ENCODE measurements at regions not wholly inside any gene's neighbourhood (a gene's known extent, or its start where the extent isn't known, plus 50 kb on each side); places are given as distances from the start of the nearest gene placed in this dataset.
A peak's percentile ranks its signal among the peaks of the same experiment; 100 is the strongest.

- Mint-ChIP-seq H3K27ac (no peak overlapping the region), H3K9me3 (no peaks in the 10 kb centered on the region), H3K4me1 (no peaks in the 10 kb centered on the region), H3K27me3 (no peaks in the 10 kb centered on the region), H3K36me3 (peaks cover 4% of the 10 kb centered on the region), H3K4me3 (no peak overlapping the region)
- 93% methylated on average over 9 of the region's 10 CpGs for WGBS (ENCODE audit: insufficient coverage)
- ChIA-PET CTCF (no interaction called here), POLR2A (interaction anchor here in 1 of 2 donors (0.6 kb wide), 1 partner anchor 31 kb away, joined by 7 read pairs; no protein-coding TSS in a partner anchor)
- DNase-seq (no peak), ATAC-seq (replicated peaks in 1 of 4) (no peak)
- no peak overlapping the region for H3K27ac ChIP-seq (ENCODE audit: low read length)
- H3K4me1 ChIP-seq (ENCODE audit: control insufficient read depth in 1 of 2, extremely low read depth in 1 of 2, insufficient read depth in 2 of 2, low read length in 2 of 2), result no peaks in the 10 kb centered on the region
- H3K36me3 ChIP-seq (ENCODE audit: control insufficient read depth in 2 of 2, extremely low read depth in 1 of 2, insufficient read depth in 1 of 2, low read length in 1 of 2), result peaks cover 0 to 8% of the 10 kb centered on the region in 2 donors
- no peaks in the 10 kb centered on the region for H3K9me3 ChIP-seq
- no peaks in the 10 kb centered on the region for H3K27me3 ChIP-seq (replicated peaks in 1 of 2; ENCODE audit: control insufficient read depth in 2 of 2, extremely low read depth in 1 of 2, insufficient read depth in 2 of 2, low read length in 1 of 2)
- H3K4me3 ChIP-seq (ENCODE audit: control insufficient read depth in 1 of 2, extremely low read depth in 1 of 2, low read length in 1 of 2), result no peak overlapping the region
Measured at GRCh38 chr7:66537380-66537779, 91.3 kb upstream of the KCTD7 start.

- CTCF ChIA-PET, result interaction anchor here in 1 of 2 donors (0.6 kb wide), 1 partner anchor 50 kb away, joined by 3 read pairs; no protein-coding TSS in a partner anchor
- Histone ChIP-seq H3K27me3 (replicated peaks in 1 of 2; ENCODE audit: control insufficient read depth in 2 of 2, extremely low read depth in 1 of 2, insufficient read depth in 2 of 2, low read length in 1 of 2) (no peaks in the 10 kb centered on the region), H3K4me3 (ENCODE audit: control insufficient read depth in 1 of 2, extremely low read depth in 1 of 2, low read length in 1 of 2) (no peak overlapping the region), H3K27ac (ENCODE audit: low read length) (no peak overlapping the region), H3K36me3 (ENCODE audit: control insufficient read depth in 2 of 2, extremely low read depth in 1 of 2, insufficient read depth in 1 of 2, low read length in 1 of 2) (peaks cover 0 to 8% of the 10 kb centered on the region in 2 donors), H3K4me1 (ENCODE audit: control insufficient read depth in 1 of 2, extremely low read depth in 1 of 2, insufficient read depth in 2 of 2, low read length in 2 of 2) (no peaks in the 10 kb centered on the region), H3K9me3 (no peaks in the 10 kb centered on the region)
- H3K9me3 Mint-ChIP-seq, result no peaks in the 10 kb centered on the region
- no peaks in the 10 kb centered on the region for H3K4me1 Mint-ChIP-seq
- H3K27ac Mint-ChIP-seq, result no peak overlapping the region
- ATAC-seq (replicated peaks in 1 of 4) (no peak), DNase-seq (no peak)
- no peak overlapping the region for H3K4me3 Mint-ChIP-seq
- POLR2A ChIA-PET, result interaction anchor here in 1 of 2 donors (0.6 kb wide), 1 partner anchor 142 kb away, joined by 4 read pairs; no protein-coding TSS in a partner anchor
- WGBS (ENCODE audit: insufficient coverage), result 100% methylated on average over 1 of the region's 1 CpG
- H3K36me3 Mint-ChIP-seq, result peaks cover 4% of the 10 kb centered on the region
- H3K27me3 Mint-ChIP-seq, result no peaks in the 10 kb centered on the region
Measured at GRCh38 chr7:66537876-66538275, 90.8 kb upstream of the KCTD7 start.

- Mint-ChIP-seq H3K36me3 (peaks cover 4% of the 10 kb centered on the region), H3K27me3 (no peaks in the 10 kb centered on the region), H3K4me1 (no peaks in the 10 kb centered on the region), H3K4me3 (no peak overlapping the region), H3K9me3 (no peaks in the 10 kb centered on the region), H3K27ac (no peak overlapping the region)
- Histone ChIP-seq H3K27me3 (replicated peaks in 1 of 2; ENCODE audit: control insufficient read depth in 2 of 2, extremely low read depth in 1 of 2, insufficient read depth in 2 of 2, low read length in 1 of 2) (no peaks in the 10 kb centered on the region), H3K9me3 (no peaks in the 10 kb centered on the region), H3K36me3 (ENCODE audit: control insufficient read depth in 2 of 2, extremely low read depth in 1 of 2, insufficient read depth in 1 of 2, low read length in 1 of 2) (peaks cover 8 to 13% of the 10 kb centered on the region in 2 donors), H3K27ac (ENCODE audit: low read length) (no peak overlapping the region), H3K4me3 (ENCODE audit: control insufficient read depth in 1 of 2, extremely low read depth in 1 of 2, low read length in 1 of 2) (no peak overlapping the region), H3K4me1 (ENCODE audit: control insufficient read depth in 1 of 2, extremely low read depth in 1 of 2, insufficient read depth in 2 of 2, low read length in 2 of 2) (no peaks in the 10 kb centered on the region)
- WGBS (ENCODE audit: insufficient coverage), result 94% methylated on average over 3 of the region's 3 CpGs
- POLR2A ChIA-PET, result no interaction called here
- CTCF ChIA-PET, result no interaction called here
- ATAC-seq (replicated peaks in 1 of 4), result no peak
- DNase-seq, result no peak
Measured at GRCh38 chr7:66539264-66539623, 89.4 kb upstream of the KCTD7 start.

- ChIA-PET POLR2A (no interaction called here), CTCF (no interaction called here)
- peaks cover 11 to 14% of the 10 kb centered on the region in 2 donors for H3K36me3 ChIP-seq (ENCODE audit: control insufficient read depth in 2 of 2, extremely low read depth in 1 of 2, insufficient read depth in 1 of 2, low read length in 1 of 2)
Measured at GRCh38 chr7:66539902-66540375, 88.7 kb upstream of the KCTD7 start.

GRCh38 chr7:66542049-66542448 is 86.6 kb upstream of the KCTD7 start:
- Histone ChIP-seq H3K36me3 (ENCODE audit: control insufficient read depth in 2 of 2, extremely low read depth in 1 of 2, insufficient read depth in 1 of 2, low read length in 1 of 2) (peaks cover 10 to 18% of the 10 kb centered on the region in 2 donors), H3K27me3 (replicated peaks in 1 of 2; ENCODE audit: control insufficient read depth in 2 of 2, extremely low read depth in 1 of 2, insufficient read depth in 2 of 2, low read length in 1 of 2) (no peaks in the 10 kb centered on the region), H3K4me1 (ENCODE audit: control insufficient read depth in 1 of 2, extremely low read depth in 1 of 2, insufficient read depth in 2 of 2, low read length in 2 of 2) (no peaks in the 10 kb centered on the region), H3K9me3 (no peaks in the 10 kb centered on the region), H3K27ac (ENCODE audit: low read length) (no peak overlapping the region), H3K4me3 (ENCODE audit: control insufficient read depth in 1 of 2, extremely low read depth in 1 of 2, low read length in 1 of 2) (no peak overlapping the region)
- H3K27ac Mint-ChIP-seq, result no peak overlapping the region
- DNase-seq, result no peak
- POLR2A ChIA-PET, result no interaction called here
- H3K4me1 Mint-ChIP-seq, result no peaks in the 10 kb centered on the region
- no peak overlapping the region for H3K4me3 Mint-ChIP-seq
- CTCF ChIA-PET, result no interaction called here
- no peaks in the 10 kb centered on the region for H3K9me3 Mint-ChIP-seq
- no peak for ATAC-seq (replicated peaks in 1 of 4)
- H3K27me3 Mint-ChIP-seq, result no peaks in the 10 kb centered on the region
- WGBS (ENCODE audit: insufficient coverage), result 60% methylated on average over 1 of the region's 5 CpGs
- peaks cover 8% of the 10 kb centered on the region for H3K36me3 Mint-ChIP-seq

More at GRCh38 chr7:66539902-66540375, 88.7 kb upstream of the KCTD7 start:
- Mint-ChIP-seq H3K4me1 (no peaks in the 10 kb centered on the region), H3K36me3 (peaks cover 4% of the 10 kb centered on the region), H3K27me3 (no peaks in the 10 kb centered on the region), H3K4me3 (no peak overlapping the region), H3K9me3 (no peaks in the 10 kb centered on the region), H3K27ac (no peak overlapping the region)
- Histone ChIP-seq H3K27me3 (replicated peaks in 1 of 2; ENCODE audit: control insufficient read depth in 2 of 2, extremely low read depth in 1 of 2, insufficient read depth in 2 of 2, low read length in 1 of 2) (no peaks in the 10 kb centered on the region), H3K4me1 (ENCODE audit: control insufficient read depth in 1 of 2, extremely low read depth in 1 of 2, insufficient read depth in 2 of 2, low read length in 2 of 2) (no peaks in the 10 kb centered on the region), H3K27ac (ENCODE audit: low read length) (no peak overlapping the region), H3K4me3 (ENCODE audit: control insufficient read depth in 1 of 2, extremely low read depth in 1 of 2, low read length in 1 of 2) (no peak overlapping the region), H3K9me3 (no peaks in the 10 kb centered on the region)
- 100% methylated on average over 1 of the region's 8 CpGs for WGBS (ENCODE audit: insufficient coverage)
- ATAC-seq (replicated peaks in 1 of 4) (no peak), DNase-seq (no peak)

GRCh38 chr7:66542528-66543269 is 86.0 kb upstream of the KCTD7 start:
- Histone ChIP-seq H3K36me3 (ENCODE audit: control insufficient read depth in 2 of 2, extremely low read depth in 1 of 2, insufficient read depth in 1 of 2, low read length in 1 of 2) (peaks cover 10 to 18% of the 10 kb centered on the region in 2 donors), H3K9me3 (no peaks in the 10 kb centered on the region), H3K4me1 (ENCODE audit: control insufficient read depth in 1 of 2, extremely low read depth in 1 of 2, insufficient read depth in 2 of 2, low read length in 2 of 2) (no peaks in the 10 kb centered on the region), H3K27me3 (replicated peaks in 1 of 2; ENCODE audit: control insufficient read depth in 2 of 2, extremely low read depth in 1 of 2, insufficient read depth in 2 of 2, low read length in 1 of 2) (no peaks in the 10 kb centered on the region), H3K4me3 (ENCODE audit: control insufficient read depth in 1 of 2, extremely low read depth in 1 of 2, low read length in 1 of 2) (no peak overlapping the region), H3K27ac (ENCODE audit: low read length) (no peak overlapping the region)
- DNase-seq, result no peak
- H3K36me3 Mint-ChIP-seq, result peaks cover 8% of the 10 kb centered on the region
- CTCF ChIA-PET, result no interaction called here
- H3K4me1 Mint-ChIP-seq, result no peaks in the 10 kb centered on the region
- no peaks in the 10 kb centered on the region for H3K27me3 Mint-ChIP-seq
- POLR2A ChIA-PET, result interaction anchor here in 1 of 2 donors (0.7 kb wide), 1 partner anchor 235 kb away, joined by 3 read pairs; no protein-coding TSS in a partner anchor
- H3K9me3 Mint-ChIP-seq, result no peaks in the 10 kb centered on the region
- peak in 1 of 4 experiments; percentile 4 for ATAC-seq (replicated peaks in 1 of 4)
- H3K4me3 Mint-ChIP-seq, result no peak overlapping the region
- 94% methylated on average over 12 of the region's 14 CpGs for WGBS (ENCODE audit: insufficient coverage)
- no peak overlapping the region for H3K27ac Mint-ChIP-seq
